Smooth muscle cell of the brain vasculature (primary cell): ENCODE measurements at regions not wholly inside any gene's neighbourhood (a gene's known extent, or its start where the extent isn't known, plus 50 kb on each side); places are given as distances from the start of the nearest gene placed in this dataset.
A peak's percentile ranks its signal among the peaks of the same experiment; 100 is the strongest.
"Not testable (repeated sequence)": the region's sequence is repeated elsewhere in the genome, so short reads cannot be mapped to it uniquely, and the experiment has no call there.

ENCODE experiments used
- DNase-seq: peaks from one replicate; pipeline ENCODE4 v3.0.0-alpha.2; 2012; ENCODE audit warnings: low read depth, low spot score

DNA sequence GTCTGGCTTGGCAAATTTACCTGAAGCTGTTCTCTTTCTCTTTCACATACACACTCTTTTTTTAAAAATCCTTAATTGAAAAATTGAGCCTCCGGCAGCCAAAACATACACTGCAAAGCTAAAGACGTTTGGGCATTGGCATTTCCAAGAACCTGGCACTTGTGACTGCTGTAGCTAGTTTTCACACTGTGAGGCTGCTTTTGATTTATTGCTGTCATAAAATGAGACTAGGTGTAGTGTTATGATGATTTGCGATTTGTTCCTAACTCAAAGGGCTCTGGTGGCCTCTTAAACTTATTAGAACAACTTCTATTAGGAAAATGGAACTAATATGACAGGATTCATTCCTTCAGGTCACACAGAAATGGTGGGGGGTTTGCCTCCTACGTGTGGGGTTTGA is 377.1 kb upstream of the FAR2 start:
- DNase-seq, result no peak

DNA sequence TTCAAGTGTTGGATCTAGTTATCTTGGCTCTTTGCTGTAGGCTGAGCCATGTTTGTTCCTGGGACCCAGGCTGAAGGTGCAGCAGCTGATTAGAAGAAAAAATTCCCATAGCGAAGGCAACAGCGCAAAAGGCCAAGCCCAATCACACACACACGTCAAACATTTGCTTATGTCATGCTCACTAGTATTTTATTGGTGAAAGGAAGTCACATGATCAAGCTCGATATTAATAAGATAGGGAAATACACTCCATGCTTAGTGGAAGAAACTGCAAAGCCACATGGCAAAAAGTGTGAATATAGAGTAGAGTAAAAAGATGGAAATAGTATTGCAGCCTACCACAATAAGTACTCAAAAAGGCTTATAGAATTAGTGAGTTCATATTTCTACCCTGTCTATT is 373.5 kb upstream of the FAR2 start:
- no peak for DNase-seq

DNA sequence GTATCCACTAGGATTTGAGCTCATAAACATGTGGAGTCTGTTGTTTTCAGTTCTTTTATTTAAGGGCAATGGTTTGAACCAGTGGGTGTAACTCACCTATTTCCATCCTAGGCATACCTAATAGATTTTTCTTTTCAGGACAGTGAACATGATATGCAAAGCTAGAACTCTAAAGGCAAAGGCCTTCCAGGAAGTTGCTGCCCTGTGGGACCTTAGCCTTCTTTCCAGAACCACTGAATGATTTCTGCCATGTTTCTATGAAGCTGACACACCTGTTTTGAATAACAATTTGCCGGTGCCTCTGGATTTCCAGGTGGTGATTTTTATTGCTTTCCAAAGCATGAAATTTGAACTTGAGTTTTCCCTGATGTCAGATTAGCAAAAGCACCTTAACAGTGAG is 372.9 kb upstream of the FAR2 start:
- DNase-seq, result no peak

DNA sequence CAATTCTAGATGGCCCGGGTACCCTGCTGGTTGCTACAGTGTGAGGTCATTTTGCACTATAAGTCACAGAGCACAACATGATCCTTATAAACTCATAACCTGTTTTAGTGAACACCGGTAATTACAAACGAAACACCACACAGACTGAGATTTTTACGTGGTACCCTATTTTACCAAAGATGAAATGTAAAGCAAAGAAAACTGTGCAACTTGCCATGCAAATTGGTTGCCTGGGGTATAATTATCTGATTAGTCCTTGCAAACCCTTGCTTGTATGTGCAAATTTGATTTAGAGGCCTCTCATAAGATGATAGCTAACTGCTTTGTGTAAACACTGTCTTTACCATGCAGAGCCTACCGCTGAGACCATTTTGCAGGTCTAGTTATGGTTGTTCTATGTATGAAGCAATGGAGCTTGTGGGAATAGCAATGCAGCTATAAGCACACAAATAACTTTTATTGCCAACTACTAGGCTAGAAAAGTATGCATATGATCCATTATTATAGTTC is 372.1 kb upstream of the FAR2 start:
- DNase-seq, result no peak

DNA sequence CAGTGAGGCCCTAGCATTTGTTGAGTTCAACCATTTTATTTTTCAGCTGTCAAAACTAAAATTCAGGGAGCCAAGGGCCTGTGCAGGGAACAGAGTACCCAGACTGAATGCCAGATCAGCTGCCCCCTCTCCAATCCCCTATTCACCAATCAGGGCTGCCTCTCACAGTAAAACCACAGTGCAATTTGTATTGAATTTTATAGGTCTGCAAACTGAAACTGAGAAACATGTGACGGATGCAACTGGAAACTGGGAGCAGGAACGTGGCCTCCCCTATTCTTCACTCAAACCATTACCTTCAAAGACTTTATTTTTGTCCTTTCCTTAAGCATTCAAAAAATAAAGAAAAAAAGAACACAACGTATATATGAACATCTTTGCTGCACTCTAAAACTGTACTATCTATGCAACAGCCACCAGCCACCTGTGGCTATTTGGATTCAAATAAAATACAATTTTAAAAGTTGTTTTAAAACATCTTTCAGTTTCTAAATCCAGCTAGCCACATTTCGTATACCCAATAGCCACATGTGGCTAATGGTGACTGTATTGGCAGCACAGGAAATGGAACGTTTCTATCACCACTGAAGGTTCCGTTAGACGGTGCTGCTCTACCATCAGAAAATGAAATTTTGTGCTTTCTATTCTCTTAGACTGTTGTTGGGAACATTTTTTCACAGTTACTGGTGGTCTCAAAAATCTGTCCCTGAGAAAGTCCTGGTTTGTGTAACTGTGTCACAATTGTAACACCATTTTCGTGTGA is 371.3 kb upstream of the FAR2 start:
- no peak for DNase-seq

DNA sequence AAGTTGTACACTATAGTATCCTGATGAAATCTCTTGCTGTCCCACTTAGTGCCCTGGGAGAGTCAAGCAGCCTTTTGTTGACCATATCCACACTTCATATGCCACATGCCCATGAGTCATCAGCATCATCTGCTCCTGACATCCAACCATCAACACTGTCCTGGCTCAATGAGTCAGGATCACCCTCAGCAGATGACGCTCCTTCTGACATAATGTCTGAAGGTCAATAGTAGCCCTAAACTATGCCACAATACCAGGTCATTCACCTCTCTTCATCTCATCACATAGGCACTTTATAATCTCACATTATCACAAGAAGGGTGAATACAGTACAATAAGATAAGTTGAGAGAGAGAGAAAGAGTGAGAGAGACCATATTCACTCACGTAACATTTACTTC is 369.0 kb upstream of the FAR2 start:
- peak; percentile 26 for DNase-seq

DNA sequence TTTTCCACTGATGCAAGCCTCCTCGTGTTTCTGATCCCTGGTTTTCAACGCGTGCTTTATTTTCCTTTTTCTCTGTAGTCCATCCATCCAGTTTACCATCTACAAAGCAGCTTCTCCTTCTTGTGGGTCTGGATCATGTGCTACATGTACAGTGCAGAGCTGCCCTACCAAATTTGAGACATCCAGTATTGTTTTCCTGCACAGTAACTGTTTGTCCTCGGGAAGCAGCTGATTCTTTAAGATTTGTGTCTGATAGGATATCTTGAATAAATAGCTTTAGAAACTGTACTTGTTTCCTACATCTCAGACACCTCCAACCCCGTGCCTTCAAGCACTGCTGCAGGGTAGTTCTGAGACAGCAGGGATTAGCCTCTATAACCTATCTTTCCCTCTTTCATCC is 368.1 kb upstream of the FAR2 start:
- DNase-seq, result no peak

DNA sequence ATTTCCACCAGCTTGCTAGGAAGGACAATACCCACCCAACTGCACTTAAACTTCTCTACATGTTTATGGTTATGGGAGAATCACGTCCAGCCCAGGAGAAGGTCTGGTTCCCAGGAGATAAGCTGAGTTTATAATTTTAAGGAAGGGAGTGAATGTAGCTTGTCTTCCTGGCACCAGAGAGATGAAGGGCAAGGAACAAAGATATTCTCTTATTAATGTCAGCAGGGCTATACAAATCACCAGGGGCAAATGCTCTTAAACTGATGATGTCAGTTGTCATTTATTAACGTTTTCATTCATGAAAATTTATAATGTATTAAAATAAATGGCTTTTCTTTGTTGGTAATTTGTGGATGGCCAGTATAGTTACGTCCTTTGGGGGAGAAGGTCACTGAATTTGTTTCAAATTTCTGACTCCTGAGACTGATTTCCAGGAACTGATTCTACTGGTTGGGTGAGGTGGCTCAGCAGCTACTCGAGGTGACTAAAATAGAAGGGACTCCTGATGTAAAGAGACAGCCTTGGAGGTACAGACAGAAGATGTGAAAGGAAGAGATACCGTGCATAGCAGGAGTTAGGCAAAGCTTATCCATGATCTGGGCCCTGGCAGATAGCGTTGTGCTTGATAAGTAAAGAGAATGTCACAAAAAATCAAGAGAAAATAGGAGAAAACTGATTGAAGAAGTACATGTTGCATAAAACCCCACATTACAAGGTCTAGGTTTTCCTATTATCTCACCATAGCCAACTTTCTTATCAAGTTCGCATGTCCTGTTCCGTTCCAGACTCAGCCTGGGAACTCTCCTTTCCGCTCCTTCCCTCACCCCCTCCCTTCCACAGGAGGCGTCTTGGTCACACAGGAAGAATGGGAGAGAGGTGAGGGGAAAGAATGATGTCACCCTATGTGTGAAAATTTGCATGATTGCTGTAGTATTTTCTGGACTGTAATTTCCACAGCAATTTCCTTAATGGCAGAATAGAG is 367.1 kb upstream of the FAR2 start:
- no peak for DNase-seq

DNA sequence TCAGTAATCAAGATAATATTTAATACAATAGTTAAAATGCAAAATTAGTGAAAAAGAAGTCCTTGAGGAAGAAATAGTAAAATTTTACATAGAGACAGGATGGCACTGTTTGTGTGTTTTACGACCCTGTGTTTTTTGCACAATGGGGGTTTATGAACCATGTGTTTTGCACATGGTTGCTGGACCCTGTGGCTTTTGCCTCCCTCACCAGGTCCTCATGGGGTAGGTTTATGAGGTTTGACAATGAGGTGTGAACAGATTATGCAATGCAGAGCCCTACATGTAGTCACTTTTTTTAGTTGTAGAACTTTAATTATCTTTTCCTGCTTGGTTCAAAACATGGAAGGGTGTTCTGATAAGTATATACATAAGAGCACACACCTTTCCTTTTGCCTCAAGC is 366.3 kb upstream of the FAR2 start:
- no peak for DNase-seq

DNA sequence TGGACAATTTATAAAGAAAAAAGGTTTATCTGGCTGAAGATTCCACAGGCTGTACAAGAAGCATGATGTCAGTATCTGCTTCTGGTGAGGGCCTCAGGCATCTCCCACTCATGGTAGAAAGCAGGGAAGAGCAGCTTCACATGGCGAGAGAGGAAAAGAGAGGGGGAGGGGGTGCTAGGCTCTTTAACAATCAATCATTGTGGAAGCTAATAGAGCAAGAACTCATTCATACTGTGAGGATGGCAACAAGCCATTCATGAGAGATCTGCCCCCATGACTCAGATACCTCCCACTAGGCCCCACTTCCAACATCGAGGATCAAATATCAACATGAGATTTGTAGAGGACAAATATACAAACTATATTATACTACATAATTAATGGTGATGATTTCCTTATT is 361.9 kb upstream of the FAR2 start:
- peak; percentile 71 for DNase-seq

DNA sequence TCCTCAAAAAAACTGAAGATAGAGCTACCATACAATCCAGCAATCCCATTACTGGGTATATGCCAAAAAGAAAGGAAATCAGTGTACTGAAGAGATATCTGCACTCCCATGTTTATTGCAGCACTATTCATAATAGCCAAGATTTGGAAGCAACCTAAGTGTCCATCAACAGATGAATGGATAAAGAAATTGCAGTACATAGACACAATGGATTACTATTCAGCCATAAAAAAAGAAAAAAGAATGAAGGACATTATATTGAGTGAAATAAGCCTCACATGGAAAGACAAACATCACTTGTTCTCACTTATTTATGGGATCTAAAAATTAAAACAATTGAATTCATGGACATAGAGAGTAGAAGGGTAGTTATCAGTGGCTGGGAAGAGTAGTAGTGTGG is 360.8 kb upstream of the FAR2 start:
- not testable (repeated sequence) for DNase-seq

DNA sequence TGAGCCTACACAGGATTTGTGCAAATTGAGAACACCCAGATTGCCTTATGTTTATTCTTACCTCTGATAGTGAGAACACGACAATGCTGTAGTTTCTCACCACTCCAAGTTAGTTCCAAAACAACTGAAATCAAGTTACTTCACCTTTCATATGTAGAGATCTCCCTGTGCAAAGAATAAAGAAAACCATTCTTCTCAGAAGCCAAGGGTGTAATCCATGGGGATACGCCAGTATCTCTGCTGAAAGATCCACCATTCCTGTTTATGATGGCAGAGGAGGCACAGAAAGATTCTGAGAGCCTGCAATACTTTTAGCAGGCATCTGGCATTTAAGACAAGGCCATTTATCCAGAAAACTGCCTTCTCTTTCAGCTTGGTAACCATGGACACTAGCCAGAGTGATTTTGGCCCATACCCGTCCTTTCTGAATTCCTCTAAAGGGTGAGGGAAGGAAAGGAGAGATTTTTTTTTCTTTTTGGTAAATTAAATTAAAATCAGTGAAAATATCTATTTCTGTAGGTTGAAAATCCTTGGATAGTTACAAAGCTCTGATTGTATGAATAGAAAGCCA is 355.4 kb upstream of the FAR2 start:
- no peak for DNase-seq

DNA sequence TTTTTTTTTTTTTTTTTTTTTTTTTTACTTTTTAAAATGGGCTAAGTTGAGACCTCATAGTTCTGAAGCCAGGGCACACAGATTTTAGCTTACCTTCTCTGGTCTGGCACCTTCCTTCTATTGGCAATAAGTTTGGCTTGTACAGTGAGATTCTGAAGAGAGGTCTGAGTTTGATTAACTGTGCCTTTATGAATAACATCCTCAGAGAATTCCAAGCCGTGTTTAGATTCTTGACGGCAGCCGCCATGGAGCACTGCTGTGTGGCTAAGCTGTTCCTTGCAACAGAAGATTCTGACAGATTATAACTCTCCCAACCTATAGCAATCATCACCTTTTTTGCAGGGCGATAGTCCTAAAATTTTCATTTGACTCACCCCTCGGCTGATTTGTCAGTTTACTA is 354.9 kb upstream of the FAR2 start:
- no peak for DNase-seq

DNA sequence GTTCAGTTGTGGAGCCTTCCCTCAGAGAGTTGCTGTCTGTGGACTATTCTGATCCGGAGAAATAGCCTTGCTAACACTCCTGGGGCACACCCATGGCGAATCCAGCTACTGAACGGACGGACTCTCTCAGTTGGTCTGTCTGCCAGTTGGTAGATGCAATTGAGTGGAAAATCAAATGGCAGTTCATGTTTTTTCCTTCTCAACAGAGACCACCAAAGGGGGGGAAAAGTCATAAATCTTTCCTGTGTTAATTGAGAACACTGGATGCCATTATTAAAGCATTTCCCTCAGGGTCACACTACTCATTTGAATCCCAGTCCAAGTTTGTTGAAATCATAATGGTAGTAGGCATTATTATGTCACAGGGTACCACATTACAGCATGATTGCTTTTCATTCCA is 354.3 kb upstream of the FAR2 start:
- DNase-seq, result no peak

DNA sequence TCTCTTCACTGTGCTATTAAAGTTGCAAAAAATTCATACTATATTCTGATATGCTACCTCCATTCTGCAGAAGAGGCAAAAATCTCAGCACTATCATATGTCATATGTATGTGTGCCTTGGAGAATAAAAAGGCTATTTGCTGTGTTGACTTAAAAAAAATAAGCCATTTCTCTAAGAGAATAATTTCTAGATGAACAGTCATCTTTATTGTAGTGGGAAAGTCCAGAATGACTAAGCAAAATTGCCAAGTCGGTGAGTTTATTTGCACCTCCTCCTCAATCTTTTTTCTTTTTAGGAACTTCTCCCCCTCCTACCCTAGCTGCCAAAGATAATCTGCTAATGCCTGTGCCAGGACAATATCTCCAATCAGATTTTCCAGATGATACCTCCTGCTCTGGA is 353.8 kb upstream of the FAR2 start:
- DNase-seq, result no peak

DNA sequence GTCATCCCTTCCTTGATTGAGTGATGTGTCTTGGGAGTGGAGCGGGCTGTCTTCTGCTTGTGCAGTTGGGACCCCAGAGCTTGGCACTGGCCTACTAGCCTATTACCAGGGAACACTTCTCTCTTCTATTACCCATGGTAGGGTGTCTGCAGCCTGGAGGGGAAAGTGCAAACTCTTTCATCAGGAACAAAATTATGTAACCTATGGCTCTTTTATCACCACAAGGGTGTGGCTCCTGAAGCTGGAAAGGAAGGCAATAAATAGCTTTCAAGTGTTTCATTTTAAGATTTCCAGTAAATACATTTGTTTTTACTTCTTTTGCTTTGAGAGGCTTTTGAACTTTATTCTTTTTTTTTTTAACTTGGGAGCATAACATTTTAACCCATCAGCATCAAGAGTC is 349.7 kb upstream of the FAR2 start:
- DNase-seq, result no peak

DNA sequence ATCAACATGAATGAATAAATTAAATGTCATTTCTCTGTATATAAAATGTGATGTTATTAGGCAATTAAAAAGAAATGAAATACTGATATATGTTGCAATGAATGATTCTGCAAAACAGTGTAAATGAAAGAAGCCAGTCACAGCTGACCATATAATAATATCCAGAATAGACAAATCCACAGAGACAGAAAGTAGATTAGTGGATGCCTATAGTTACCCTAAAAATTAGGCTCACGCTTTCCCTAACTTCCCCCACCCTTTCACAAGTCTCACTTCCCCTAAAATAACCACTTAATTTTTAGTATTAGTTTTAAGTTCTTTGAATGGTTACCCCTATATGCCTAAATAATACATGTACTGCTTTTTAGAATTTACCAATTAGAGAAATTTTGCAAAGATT is 348.9 kb upstream of the FAR2 start:
- DNase-seq, result no peak

DNA sequence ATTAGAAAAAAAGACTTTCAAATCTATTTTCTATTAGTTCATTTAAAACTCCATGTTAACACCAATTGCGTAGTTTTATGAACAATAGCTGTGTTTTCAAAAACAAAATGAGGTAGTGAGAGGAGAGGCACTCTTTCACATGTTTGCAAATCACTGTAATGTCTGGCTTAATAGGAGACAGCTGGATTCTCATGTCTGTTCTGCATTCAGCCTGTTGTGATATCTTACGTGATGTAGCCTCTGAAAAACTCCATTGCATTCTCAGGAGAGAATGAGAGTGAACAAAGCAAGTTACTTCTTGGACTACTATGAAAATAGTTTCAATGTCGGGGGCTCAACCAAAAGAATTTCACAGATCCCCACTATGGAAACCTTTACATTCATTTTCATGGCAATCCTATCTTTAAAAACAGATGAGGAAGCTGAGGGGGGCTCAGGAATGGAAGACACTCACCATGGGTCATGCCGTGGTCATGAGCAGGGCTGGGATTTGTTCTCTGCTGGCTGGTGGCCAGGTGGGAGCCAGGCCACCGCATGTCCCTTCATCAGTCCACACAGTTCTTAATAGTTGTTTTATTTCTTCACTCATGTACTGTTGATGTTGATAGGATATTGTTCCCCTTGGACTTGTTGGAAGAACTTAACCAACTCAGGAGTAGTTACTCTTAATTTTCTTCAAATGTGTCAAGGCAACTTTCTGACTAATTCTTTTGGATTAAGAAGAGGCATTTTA is 346.2 kb upstream of the FAR2 start:
- no peak for DNase-seq

DNA sequence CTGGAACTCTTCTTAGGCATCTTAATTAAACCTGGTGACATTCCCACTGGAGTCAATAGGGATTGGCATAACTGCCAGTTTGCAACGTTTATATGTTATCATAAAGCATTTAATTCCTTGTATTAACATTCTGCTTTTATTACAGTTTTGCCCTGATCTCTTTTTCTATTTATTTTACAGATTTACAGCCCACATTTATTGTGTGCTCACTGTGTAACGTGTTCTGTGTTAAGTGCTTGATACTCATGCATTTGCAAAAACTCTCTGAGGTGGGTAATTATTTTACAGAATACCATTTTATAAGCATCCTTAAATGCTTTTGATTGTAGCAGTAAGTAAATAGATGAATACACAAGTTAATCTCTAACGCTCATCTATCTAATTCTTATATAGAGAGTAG is 341.5 kb upstream of the FAR2 start:
- DNase-seq, result no peak

DNA sequence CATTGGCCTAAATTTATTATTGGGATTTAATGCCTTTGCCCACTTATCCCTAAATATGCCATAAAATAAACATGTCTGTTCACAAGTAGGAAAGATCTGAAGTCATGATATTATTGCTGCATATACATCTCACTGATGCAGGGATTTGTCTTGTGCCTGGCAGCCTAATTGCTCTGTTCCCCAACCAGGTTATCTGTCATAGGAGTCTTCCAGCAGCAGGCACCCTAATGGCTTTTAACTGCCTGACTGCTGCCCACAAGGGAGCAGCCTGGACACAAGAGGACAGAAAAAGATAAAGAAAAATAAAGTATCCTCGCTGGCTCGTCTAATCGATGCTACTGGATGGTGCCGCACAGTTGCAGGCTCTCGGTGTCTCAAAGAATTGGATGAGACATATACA is 337.6 kb upstream of the FAR2 start:
- DNase-seq, result no peak

DNA sequence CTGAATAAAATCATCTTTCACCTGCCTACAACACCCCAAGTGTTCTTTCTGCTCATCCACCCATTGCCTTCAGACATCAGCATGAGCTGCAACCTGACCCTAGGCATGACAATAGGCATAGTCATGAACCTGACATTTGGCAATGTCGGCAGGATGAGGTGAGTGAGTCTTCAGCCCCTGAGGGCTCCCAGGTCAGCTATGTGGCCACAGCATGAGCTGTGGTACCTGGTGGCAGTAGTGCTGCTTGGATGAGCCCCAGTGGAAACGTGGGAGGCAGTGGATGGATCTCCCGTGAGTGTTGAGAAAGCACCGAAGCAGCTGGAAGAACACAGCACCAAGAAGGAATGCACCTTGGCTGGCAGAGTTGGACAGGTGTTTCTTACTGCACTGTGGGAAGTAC is 334.8 kb upstream of the FAR2 start:
- DNase-seq, result no peak

DNA sequence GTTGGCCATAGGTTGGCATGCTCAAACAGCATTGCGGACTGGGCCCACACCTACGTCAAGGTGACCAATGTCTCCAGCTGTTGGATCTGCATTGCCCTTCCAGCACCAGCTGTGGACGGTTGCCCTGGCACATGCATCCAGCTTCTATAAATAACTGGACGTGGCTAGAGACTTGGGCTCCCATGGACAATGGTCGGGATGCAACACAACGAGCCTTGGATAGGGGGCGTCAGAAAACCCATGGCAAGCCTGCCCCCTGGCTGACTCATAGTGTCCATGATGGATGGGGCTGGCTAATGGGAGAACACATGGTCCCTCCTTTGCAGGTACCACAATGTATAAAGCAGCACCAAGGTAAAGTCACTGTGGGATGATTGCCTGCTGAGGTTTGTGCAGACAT is 331.6 kb upstream of the FAR2 start:
- no peak for DNase-seq
